Liver (tissue), 3 donors: ENCODE measurements at regions not wholly inside any gene's neighbourhood (a gene's known extent, or its start where the extent isn't known, plus 50 kb on each side); places are given as distances from the start of the nearest gene placed in this dataset.

Experiments
- GABPA ChIP-seq, 2 donors: IDR thresholded peaks in 1 of 2; conservative IDR thresholded peaks in 1 of 2; 2 replicates each; pipeline ENCODE4 v1.6.1; 2016; ENCODE audit warnings: antibody characterized with exemption in 2 of 2, mild to moderate bottlenecking in 1 of 2, moderate library complexity in 1 of 2
- JUND ChIP-seq, 2 donors: IDR thresholded peaks; 2 replicates each; pipeline ENCODE4 v1.6.1; 2016; ENCODE audit warnings: antibody characterized with exemption in 2 of 2
- SP1 ChIP-seq: IDR thresholded peaks from 2 replicates; pipeline ENCODE4 v1.6.1; 2018; ENCODE audit warnings: antibody characterized with exemption, mild to moderate bottlenecking
- TAF1 ChIP-seq: conservative IDR thresholded peaks from 2 replicates; pipeline ENCODE4 v1.6.1; 2016; ENCODE audit warnings: antibody characterized with exemption, mild to moderate bottlenecking
- TF ChIP-seq, protein P1 (sequence below): fragments of 150-350 bp; IDR thresholded peaks from 2 replicates; pipeline ENCODE4 v1.5.1; 2017; ENCODE audit warnings: improper control_type of control experiment, low read depth, low read length; ENCODE audit not compliant: missing input control
- donor health status: healthy.
- donor health status: healthy.

GRCh38 chr16:20137194-20137593, 63.5 kb upstream of the GPR139 start:
- TF ChIP-seq, protein P1, sequence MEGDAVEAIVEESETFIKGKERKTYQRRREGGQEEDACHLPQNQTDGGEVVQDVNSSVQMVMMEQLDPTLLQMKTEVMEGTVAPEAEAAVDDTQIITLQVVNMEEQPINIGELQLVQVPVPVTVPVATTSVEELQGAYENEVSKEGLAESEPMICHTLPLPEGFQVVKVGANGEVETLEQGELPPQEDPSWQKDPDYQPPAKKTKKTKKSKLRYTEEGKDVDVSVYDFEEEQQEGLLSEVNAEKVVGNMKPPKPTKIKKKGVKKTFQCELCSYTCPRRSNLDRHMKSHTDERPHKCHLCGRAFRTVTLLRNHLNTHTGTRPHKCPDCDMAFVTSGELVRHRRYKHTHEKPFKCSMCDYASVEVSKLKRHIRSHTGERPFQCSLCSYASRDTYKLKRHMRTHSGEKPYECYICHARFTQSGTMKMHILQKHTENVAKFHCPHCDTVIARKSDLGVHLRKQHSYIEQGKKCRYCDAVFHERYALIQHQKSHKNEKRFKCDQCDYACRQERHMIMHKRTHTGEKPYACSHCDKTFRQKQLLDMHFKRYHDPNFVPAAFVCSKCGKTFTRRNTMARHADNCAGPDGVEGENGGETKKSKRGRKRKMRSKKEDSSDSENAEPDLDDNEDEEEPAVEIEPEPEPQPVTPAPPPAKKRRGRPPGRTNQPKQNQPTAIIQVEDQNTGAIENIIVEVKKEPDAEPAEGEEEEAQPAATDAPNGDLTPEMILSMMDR, result no peak
- TF ChIP-seq TAF1, result no peak
- no peak for TF ChIP-seq SP1
- no peak for TF ChIP-seq JUND (IDR thresholded peaks at IDR 0.05)
- TF ChIP-seq GABPA (IDR thresholded peaks at IDR 0.05 in 1 of 2, conservative IDR thresholded peaks at IDR 0.05 in 1 of 2), result no peak
